Loucy (cell line): ENCODE measurements at regions not wholly inside any gene's neighbourhood (a gene's known extent, or its start where the extent isn't known, plus 50 kb on each side); places are given as distances from the start of the nearest gene placed in this dataset.

Experiments used
- H2AFZ ChIP-seq: fragments of 200-600 bp; sonication (generic); 2 replicates; pipeline ENCODE4 v1.6.0; 2016; ENCODE audit warnings: antibody characterized with exemption, mild to moderate bottlenecking, low read length, moderate library complexity
- H3F3A ChIP-seq: fragments of 200-600 bp; 2 replicates; pipeline ENCODE4 v1.6.0; 2016; ENCODE audit warnings: antibody characterized with exemption, low read depth, mild to moderate bottlenecking
- H3K27me3 ChIP-seq: fragments of 200-600 bp; sonication (generic); 2 replicates; pipeline ENCODE4 v1.6.1; 2014; ENCODE audit warnings: low read length, mild to moderate bottlenecking; ENCODE audit not compliant: insufficient read depth, poor library complexity, severe bottlenecking
- H3K36me3 ChIP-seq: fragments of 200-600 bp; sonication (generic); 2 replicates; pipeline ENCODE4 v1.6.1; 2016; ENCODE audit warnings: low read length; ENCODE audit not compliant: insufficient read depth
- H3K4me1 ChIP-seq: fragments of 200-600 bp; sonication (generic); 2 replicates; pipeline ENCODE4 v1.5.1; 2014; ENCODE audit warnings: low read length, mild to moderate bottlenecking; ENCODE audit not compliant: insufficient read depth, poor library complexity, severe bottlenecking
- H3K4me2 ChIP-seq: fragments of 200-600 bp; sonication (generic); 2 replicates; pipeline ENCODE4 v1.6.0; 2014; ENCODE audit warnings: antibody characterized with exemption, low read length, low read depth, mild to moderate bottlenecking; ENCODE audit not compliant: poor library complexity, severe bottlenecking
- H3K4me3 ChIP-seq: fragments of 200-600 bp; sonication (generic); 2 replicates; pipeline ENCODE4 v1.5.1; 2014; ENCODE audit warnings: low read length, mild to moderate bottlenecking, mixed read lengths; ENCODE audit not compliant: poor library complexity, severe bottlenecking
- H3K79me2 ChIP-seq: fragments of 200-600 bp; sonication (generic); 2 replicates; pipeline ENCODE4 v1.6.1; 2014; ENCODE audit warnings: low read length; ENCODE audit not compliant: insufficient read depth
- H3K9ac ChIP-seq: fragments of 200-600 bp; sonication (generic); 2 replicates; pipeline ENCODE4 v1.6.0; 2014; ENCODE audit warnings: mild to moderate bottlenecking, low read depth, low read length, moderate library complexity; ENCODE audit not compliant: poor library complexity, severe bottlenecking
- H3K9me2 ChIP-seq: fragments of 200-600 bp; sonication (generic); replicated peaks from 2 replicates; pipeline ENCODE4 v1.6.1; 2016; ENCODE audit warnings: low read depth, low read length, mixed read lengths
- H3K9me3 ChIP-seq: fragments of 200-600 bp; sonication (generic); 2 replicates; pipeline ENCODE4 v1.6.1; 2014; ENCODE audit warnings: mild to moderate bottlenecking, antibody characterized with exemption, low read length, low read depth; ENCODE audit not compliant: insufficient read depth
- H4K20me1 ChIP-seq: fragments of 200-600 bp; sonication (generic); 2 replicates; pipeline ENCODE4 v1.6.0; 2014; ENCODE audit warnings: antibody characterized with exemption, low read length, mild to moderate bottlenecking; ENCODE audit not compliant: insufficient read depth, poor library complexity, severe bottlenecking
- EZH2phosphoT487 ChIP-seq: fragments of 200-600 bp; IDR thresholded peaks from 2 replicates; pipeline ENCODE4 v1.6.1; 2018; ENCODE audit warnings: antibody characterized with exemption, mild to moderate bottlenecking, moderate library complexity, borderline replicate concordance
- TF ChIP-seq, protein P1 (sequence below): fragments of 200-600 bp; sonication (generic); conservative IDR thresholded peaks from 2 replicates; pipeline ENCODE4 v1.5.1; 2014; ENCODE audit warnings: mild to moderate bottlenecking, antibody characterized with exemption, low read length

DNA sequence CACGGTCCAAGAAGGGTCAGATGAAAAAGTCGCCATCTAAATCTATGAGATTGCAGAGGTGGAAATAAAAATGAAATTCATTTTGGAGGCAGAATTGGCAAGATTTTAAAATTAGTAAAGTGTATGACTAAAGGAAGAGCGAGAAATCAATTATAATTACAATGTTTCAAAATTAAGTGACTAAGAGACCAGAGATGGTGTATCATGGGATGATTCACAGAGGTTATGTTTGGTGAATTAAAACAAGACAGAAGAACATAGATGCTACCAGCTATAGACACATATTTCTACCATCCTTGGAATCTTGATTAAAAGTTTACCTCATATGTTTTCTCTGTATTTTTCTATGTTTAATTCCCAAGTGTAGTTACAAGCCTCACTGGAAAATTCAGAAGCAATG lies 308.9 kb upstream of the DNAJC19 start:
- no peaks in the 10 kb centered on the region for H3K79me2 ChIP-seq
- H3K4me2 ChIP-seq = no peak overlapping the region
- H3K4me3 ChIP-seq = no peak overlapping the region
- no peak for TF ChIP-seq EZH2phosphoT487
- TF ChIP-seq, protein P1, sequence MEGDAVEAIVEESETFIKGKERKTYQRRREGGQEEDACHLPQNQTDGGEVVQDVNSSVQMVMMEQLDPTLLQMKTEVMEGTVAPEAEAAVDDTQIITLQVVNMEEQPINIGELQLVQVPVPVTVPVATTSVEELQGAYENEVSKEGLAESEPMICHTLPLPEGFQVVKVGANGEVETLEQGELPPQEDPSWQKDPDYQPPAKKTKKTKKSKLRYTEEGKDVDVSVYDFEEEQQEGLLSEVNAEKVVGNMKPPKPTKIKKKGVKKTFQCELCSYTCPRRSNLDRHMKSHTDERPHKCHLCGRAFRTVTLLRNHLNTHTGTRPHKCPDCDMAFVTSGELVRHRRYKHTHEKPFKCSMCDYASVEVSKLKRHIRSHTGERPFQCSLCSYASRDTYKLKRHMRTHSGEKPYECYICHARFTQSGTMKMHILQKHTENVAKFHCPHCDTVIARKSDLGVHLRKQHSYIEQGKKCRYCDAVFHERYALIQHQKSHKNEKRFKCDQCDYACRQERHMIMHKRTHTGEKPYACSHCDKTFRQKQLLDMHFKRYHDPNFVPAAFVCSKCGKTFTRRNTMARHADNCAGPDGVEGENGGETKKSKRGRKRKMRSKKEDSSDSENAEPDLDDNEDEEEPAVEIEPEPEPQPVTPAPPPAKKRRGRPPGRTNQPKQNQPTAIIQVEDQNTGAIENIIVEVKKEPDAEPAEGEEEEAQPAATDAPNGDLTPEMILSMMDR = no peak
- no peaks in the 10 kb centered on the region for H3K9me2 ChIP-seq
- no peaks in the 10 kb centered on the region for H3F3A ChIP-seq
- no peaks in the 10 kb centered on the region for H3K27me3 ChIP-seq
- H3K36me3 ChIP-seq = no peaks in the 10 kb centered on the region
- no peaks in the 10 kb centered on the region for H4K20me1 ChIP-seq
- H3K4me1 ChIP-seq = no peaks in the 10 kb centered on the region
- no peak overlapping the region for H3K9ac ChIP-seq
- H2AFZ ChIP-seq = no peak overlapping the region
- H3K9me3 ChIP-seq = no peaks in the 10 kb centered on the region

DNA sequence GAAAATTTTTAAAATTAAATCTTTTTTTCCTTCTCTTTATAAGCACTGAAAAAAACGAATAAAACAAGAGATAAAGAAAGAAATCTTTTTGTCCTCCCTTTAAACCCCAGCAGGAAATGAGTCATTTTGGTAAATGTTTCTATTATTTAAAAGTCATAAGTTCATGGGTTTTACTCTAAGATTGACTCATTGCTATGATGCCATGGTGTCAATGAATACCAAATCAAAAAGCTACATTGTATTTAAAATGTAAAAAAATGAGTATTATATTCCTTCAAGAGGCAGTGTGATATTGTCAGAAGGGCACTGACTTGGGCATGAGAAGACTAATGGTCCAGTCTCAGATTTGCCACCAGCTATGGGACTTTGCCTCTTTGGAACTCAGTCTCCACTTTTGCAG lies 303.4 kb upstream of the DNAJC19 start:
- TF ChIP-seq, protein P1 = no peak
- no peak for TF ChIP-seq EZH2phosphoT487
- Histone ChIP-seq H3K4me1 (no peaks in the 10 kb centered on the region), H3F3A (no peaks in the 10 kb centered on the region), H3K4me2 (no peak overlapping the region), H3K27me3 (no peaks in the 10 kb centered on the region), H3K79me2 (no peaks in the 10 kb centered on the region), H4K20me1 (no peaks in the 10 kb centered on the region), H2AFZ (no peak overlapping the region), H3K9me2 (no peaks in the 10 kb centered on the region), H3K9ac (no peak overlapping the region), H3K36me3 (no peaks in the 10 kb centered on the region), H3K9me3 (no peaks in the 10 kb centered on the region), H3K4me3 (no peak overlapping the region)

DNA sequence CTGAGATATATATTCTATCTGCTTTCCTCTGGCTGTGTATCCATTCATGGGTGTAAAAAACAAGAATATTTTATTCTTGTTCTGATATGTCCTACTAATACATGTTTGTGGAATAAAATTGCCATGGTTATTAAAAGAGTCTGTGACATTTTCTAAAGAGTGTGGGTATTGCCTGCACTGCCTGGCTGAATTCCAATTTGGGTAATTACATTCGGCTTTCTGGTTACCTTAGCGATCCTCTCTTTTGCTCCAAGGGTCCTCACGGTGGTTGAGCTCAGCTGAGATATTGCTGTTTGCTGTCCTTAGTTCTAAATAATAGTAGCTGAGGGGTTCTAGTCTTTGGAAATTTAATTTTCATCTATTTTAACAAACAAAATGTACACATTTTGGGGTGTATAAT lies 301.4 kb upstream of the DNAJC19 start:
- Histone ChIP-seq H2AFZ (no peak overlapping the region), H3K4me3 (no peak overlapping the region), H3K79me2 (no peaks in the 10 kb centered on the region), H4K20me1 (no peaks in the 10 kb centered on the region), H3K4me1 (no peaks in the 10 kb centered on the region), H3K27me3 (no peaks in the 10 kb centered on the region), H3K36me3 (no peaks in the 10 kb centered on the region), H3K9ac (no peak overlapping the region), H3K4me2 (no peak overlapping the region), H3K9me3 (no peaks in the 10 kb centered on the region), H3F3A (no peaks in the 10 kb centered on the region), H3K9me2 (no peaks in the 10 kb centered on the region)
- TF ChIP-seq, protein P1 = no peak
- TF ChIP-seq EZH2phosphoT487 = no peak
